Loucy (cell line): ENCODE measurements at regions not wholly inside any gene's neighbourhood (a gene's known extent, or its start where the extent isn't known, plus 50 kb on each side); places are given as distances from the start of the nearest gene placed in this dataset.
A peak's percentile ranks its signal among the peaks of the same experiment; 100 is the strongest.

Experiments used
- H2AFZ ChIP-seq: fragments of 200-600 bp; sonication (generic); 2 replicates; pipeline ENCODE4 v1.6.0; 2016; ENCODE audit warnings: antibody characterized with exemption, mild to moderate bottlenecking, low read length, moderate library complexity
- H3F3A ChIP-seq: fragments of 200-600 bp; 2 replicates; pipeline ENCODE4 v1.6.0; 2016; ENCODE audit warnings: antibody characterized with exemption, low read depth, mild to moderate bottlenecking
- H3K27me3 ChIP-seq: fragments of 200-600 bp; sonication (generic); 2 replicates; pipeline ENCODE4 v1.6.1; 2014; ENCODE audit warnings: low read length, mild to moderate bottlenecking; ENCODE audit not compliant: insufficient read depth, poor library complexity, severe bottlenecking
- H3K36me3 ChIP-seq: fragments of 200-600 bp; sonication (generic); 2 replicates; pipeline ENCODE4 v1.6.1; 2016; ENCODE audit warnings: low read length; ENCODE audit not compliant: insufficient read depth
- H3K4me1 ChIP-seq: fragments of 200-600 bp; sonication (generic); 2 replicates; pipeline ENCODE4 v1.5.1; 2014; ENCODE audit warnings: low read length, mild to moderate bottlenecking; ENCODE audit not compliant: insufficient read depth, poor library complexity, severe bottlenecking
- H3K4me2 ChIP-seq: fragments of 200-600 bp; sonication (generic); 2 replicates; pipeline ENCODE4 v1.6.0; 2014; ENCODE audit warnings: antibody characterized with exemption, low read length, low read depth, mild to moderate bottlenecking; ENCODE audit not compliant: poor library complexity, severe bottlenecking
- H3K4me3 ChIP-seq: fragments of 200-600 bp; sonication (generic); 2 replicates; pipeline ENCODE4 v1.5.1; 2014; ENCODE audit warnings: low read length, mild to moderate bottlenecking, mixed read lengths; ENCODE audit not compliant: poor library complexity, severe bottlenecking
- H3K79me2 ChIP-seq: fragments of 200-600 bp; sonication (generic); 2 replicates; pipeline ENCODE4 v1.6.1; 2014; ENCODE audit warnings: low read length; ENCODE audit not compliant: insufficient read depth
- H3K9ac ChIP-seq: fragments of 200-600 bp; sonication (generic); 2 replicates; pipeline ENCODE4 v1.6.0; 2014; ENCODE audit warnings: mild to moderate bottlenecking, low read depth, low read length, moderate library complexity; ENCODE audit not compliant: poor library complexity, severe bottlenecking
- H3K9me2 ChIP-seq: fragments of 200-600 bp; sonication (generic); replicated peaks from 2 replicates; pipeline ENCODE4 v1.6.1; 2016; ENCODE audit warnings: low read depth, low read length, mixed read lengths
- H3K9me3 ChIP-seq: fragments of 200-600 bp; sonication (generic); 2 replicates; pipeline ENCODE4 v1.6.1; 2014; ENCODE audit warnings: mild to moderate bottlenecking, antibody characterized with exemption, low read length, low read depth; ENCODE audit not compliant: insufficient read depth
- H4K20me1 ChIP-seq: fragments of 200-600 bp; sonication (generic); 2 replicates; pipeline ENCODE4 v1.6.0; 2014; ENCODE audit warnings: antibody characterized with exemption, low read length, mild to moderate bottlenecking; ENCODE audit not compliant: insufficient read depth, poor library complexity, severe bottlenecking
- EZH2phosphoT487 ChIP-seq: fragments of 200-600 bp; IDR thresholded peaks from 2 replicates; pipeline ENCODE4 v1.6.1; 2018; ENCODE audit warnings: antibody characterized with exemption, mild to moderate bottlenecking, moderate library complexity, borderline replicate concordance
- TF ChIP-seq, protein P1 (sequence below): fragments of 200-600 bp; sonication (generic); conservative IDR thresholded peaks from 2 replicates; pipeline ENCODE4 v1.5.1; 2014; ENCODE audit warnings: mild to moderate bottlenecking, antibody characterized with exemption, low read length

DNA sequence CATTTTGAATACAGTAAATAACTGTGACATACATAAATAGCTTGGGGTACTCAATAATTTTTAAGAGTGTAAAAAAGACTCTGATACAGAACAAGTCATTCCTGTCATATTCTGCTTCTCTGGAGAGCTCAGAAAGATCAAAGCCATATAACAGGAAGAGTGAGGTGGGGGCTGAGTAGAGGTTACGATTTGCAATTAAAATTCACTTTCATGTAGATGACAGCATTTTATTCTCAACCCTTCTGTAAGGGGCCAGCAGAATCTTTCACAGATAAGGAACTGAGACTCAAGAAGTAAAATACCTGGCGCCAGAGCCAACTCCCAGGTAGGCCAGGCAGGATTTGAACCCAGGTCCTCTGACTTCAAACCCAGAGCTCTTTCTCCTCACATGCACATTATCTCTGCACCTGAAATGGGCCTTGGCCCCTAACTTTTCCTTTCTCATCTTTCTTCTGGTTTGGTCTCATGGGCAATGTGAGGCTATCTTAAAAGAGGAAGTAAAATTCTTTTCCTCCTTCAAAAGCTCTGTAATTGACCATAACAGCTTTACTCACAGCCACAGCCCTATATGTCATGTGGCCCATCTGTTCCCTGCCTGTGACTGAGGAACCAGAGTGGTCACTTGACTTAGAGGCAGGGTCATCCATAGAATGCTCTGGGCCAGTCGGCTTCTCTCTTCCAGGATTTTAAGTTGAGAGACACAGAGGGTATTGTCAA lies 80.9 kb upstream of the SYT6 start:
- H3K4me2 ChIP-seq: peak overlapping the region; percentile 6
- no peaks in the 10 kb centered on the region for H4K20me1 ChIP-seq
- no peak for TF ChIP-seq EZH2phosphoT487
- TF ChIP-seq, protein P1, sequence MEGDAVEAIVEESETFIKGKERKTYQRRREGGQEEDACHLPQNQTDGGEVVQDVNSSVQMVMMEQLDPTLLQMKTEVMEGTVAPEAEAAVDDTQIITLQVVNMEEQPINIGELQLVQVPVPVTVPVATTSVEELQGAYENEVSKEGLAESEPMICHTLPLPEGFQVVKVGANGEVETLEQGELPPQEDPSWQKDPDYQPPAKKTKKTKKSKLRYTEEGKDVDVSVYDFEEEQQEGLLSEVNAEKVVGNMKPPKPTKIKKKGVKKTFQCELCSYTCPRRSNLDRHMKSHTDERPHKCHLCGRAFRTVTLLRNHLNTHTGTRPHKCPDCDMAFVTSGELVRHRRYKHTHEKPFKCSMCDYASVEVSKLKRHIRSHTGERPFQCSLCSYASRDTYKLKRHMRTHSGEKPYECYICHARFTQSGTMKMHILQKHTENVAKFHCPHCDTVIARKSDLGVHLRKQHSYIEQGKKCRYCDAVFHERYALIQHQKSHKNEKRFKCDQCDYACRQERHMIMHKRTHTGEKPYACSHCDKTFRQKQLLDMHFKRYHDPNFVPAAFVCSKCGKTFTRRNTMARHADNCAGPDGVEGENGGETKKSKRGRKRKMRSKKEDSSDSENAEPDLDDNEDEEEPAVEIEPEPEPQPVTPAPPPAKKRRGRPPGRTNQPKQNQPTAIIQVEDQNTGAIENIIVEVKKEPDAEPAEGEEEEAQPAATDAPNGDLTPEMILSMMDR: no peak

DNA sequence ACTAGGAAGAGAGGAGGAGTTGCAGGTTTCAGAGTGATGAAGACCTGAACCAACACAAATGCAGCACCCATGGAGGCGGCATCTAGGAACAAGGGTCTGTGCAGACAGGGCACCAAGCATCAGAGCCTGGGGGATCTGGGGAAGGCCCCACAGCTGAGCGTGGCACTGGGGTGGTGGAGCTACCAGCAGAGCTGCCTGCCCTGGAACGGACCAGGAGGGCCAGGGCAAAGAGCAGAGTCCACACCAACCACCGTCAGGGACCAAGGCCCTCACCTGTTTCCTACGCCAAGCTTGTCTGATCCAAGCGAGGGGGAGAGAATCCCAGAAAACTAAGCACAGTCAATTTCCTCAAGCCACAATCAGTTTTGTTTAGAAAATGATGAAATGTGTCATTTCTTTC lies 79.0 kb upstream of the SYT6 start:
- H2AFZ ChIP-seq: no peak overlapping the region
- no peak overlapping the region for H3K4me2 ChIP-seq
- no peaks in the 10 kb centered on the region for H3K9me2 ChIP-seq
- H3K79me2 ChIP-seq: no peaks in the 10 kb centered on the region
- no peak overlapping the region for H3K9ac ChIP-seq
- no peaks in the 10 kb centered on the region for H3K4me1 ChIP-seq
- TF ChIP-seq EZH2phosphoT487: no peak
- TF ChIP-seq, protein P1: no peak
- no peaks in the 10 kb centered on the region for H3K9me3 ChIP-seq
- no peaks in the 10 kb centered on the region for H3K36me3 ChIP-seq
- H4K20me1 ChIP-seq: no peaks in the 10 kb centered on the region
- H3K27me3 ChIP-seq: no peaks in the 10 kb centered on the region
- H3K4me3 ChIP-seq: no peak overlapping the region
- H3F3A ChIP-seq: no peaks in the 10 kb centered on the region

More for the DNA sequence above, 80.9 kb upstream of the SYT6 start:
- Histone ChIP-seq H3K9me2 (no peaks in the 10 kb centered on the region), H3K4me1 (no peaks in the 10 kb centered on the region), H3K9ac (no peak overlapping the region), H3K4me3 (no peak overlapping the region), H3F3A (no peaks in the 10 kb centered on the region), H3K36me3 (no peaks in the 10 kb centered on the region), H3K79me2 (no peaks in the 10 kb centered on the region), H2AFZ (no peak overlapping the region), H3K27me3 (no peaks in the 10 kb centered on the region), H3K9me3 (no peaks in the 10 kb centered on the region)

DNA sequence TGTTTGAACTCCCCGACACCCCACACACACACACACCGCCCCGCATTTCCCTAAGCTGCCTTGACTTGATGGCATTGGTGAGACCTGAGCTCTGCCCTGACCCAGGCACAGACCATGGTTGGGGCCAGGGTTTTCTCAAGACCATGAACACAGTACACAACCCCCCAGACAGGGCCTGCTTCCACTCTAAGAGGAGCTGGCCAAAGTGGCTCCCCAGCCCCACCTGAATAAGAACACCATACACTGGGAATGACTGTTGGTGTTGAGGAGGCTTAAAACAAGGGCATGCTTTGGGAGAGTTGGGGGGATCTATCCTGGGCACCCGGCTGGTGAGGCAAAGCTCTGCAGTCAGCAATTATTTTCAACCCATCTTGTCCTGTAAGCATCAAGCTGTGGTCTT lies 77.6 kb upstream of the SYT6 start:
- Histone ChIP-seq H4K20me1 (no peaks in the 10 kb centered on the region), H3K79me2 (no peaks in the 10 kb centered on the region), H3K9me3 (no peaks in the 10 kb centered on the region), H3K27me3 (no peaks in the 10 kb centered on the region), H3K9ac (no peak overlapping the region), H3K9me2 (no peaks in the 10 kb centered on the region), H3K4me1 (no peaks in the 10 kb centered on the region), H2AFZ (no peak overlapping the region), H3K36me3 (no peaks in the 10 kb centered on the region), H3K4me3 (no peak overlapping the region), H3K4me2 (no peak overlapping the region), H3F3A (no peaks in the 10 kb centered on the region)
- TF ChIP-seq, protein P1: no peak
- TF ChIP-seq EZH2phosphoT487: no peak
